ENCODE measurements at regions not wholly inside any gene's neighbourhood (a gene's known extent, or its start where the extent isn't known, plus 50 kb on each side); places are given as distances from the start of the nearest gene placed in this dataset.
"Not testable (repeated sequence)": the region's sequence is repeated elsewhere in the genome, so short reads cannot be mapped to it uniquely, and the experiment has no call there.

DNA sequence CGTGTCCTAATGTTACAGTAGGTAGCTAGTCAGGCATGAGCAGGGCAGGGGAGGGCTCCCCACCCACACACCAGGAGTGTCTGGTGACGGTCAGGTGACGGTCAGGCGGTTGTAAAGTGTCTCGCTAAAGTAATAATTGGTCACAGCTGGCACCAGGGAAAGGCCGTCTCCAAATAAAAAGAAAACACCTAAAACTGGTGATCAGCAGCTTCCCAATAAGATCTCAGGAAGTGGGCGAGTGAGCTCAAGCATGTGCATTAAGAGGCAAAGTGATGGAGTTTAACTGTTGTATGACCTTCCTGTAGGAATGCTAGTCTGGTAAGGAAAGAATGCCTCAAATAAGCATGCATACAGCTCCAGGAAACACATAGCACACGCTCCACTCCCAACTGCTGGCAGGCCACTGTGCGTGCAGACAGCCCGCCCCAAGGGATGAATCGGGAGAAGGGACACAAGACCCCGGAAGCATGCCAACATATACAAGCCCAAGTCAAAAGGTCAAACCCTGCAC is 177.1 kb downstream of the RNF144A start:
- no peaks in the 10 kb centered on the region for H3K36me3 ChIP-seq (ENCODE audit: control insufficient read depth, insufficient read depth, low read length)
- H3K4me3 ChIP-seq (ENCODE audit: insufficient read depth, low read depth, low read length, poor library complexity, severe bottlenecking): no peak overlapping the region
- DNase-seq: no peak
- peaks cover 4% of the 10 kb centered on the region for H3K4me1 ChIP-seq (ENCODE audit: control insufficient read depth, insufficient read depth, low read length, poor library complexity, severe bottlenecking)
- no peak overlapping the region for H3K27ac ChIP-seq (ENCODE audit: insufficient read depth, low read length, poor library complexity, severe bottlenecking)
- no peaks in the 10 kb centered on the region for H3K9me3 ChIP-seq (ENCODE audit: control insufficient read depth, low read length)
- H3K27me3 ChIP-seq (replicated peaks; ENCODE audit: control insufficient read depth, insufficient read depth, low read length, poor library complexity, severe bottlenecking): no peaks in the 10 kb centered on the region

DNA sequence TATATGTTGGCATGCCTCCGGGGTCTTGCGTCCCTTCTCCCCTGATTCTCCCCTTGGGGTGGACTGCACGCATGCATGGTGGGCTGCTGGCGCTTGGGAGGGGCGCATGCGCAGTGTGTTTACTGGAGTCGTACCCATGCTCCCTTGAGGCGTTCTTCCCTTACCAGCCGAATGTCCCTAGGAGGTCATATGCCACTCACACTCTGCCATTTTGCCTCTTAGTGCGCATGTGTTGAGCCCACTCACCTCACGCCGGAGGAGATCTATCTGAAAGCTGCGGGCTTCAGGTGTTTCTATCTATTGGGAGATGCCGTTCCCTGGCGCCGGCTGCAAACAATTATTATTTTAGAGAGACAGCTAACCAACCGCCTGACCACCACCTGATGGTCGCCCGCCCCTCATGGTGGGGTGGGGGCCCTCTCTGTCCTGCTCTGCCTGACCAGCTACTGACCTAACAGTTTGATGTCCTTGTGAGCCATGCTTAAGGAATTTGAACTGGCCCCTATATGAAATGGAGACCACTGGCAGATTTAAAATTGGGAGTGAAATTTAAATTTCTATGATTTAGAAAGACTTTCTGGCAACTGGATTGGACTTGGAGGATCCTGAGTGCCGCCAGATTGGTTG is 179.6 kb downstream of the RNF144A start:
- Histone ChIP-seq H3K27me3 (replicated peaks; ENCODE audit: control insufficient read depth, insufficient read depth, low read length, poor library complexity, severe bottlenecking) (no peaks in the 10 kb centered on the region), H3K27ac (ENCODE audit: insufficient read depth, low read length, poor library complexity, severe bottlenecking) (no peak overlapping the region), H3K4me1 (ENCODE audit: control insufficient read depth, insufficient read depth, low read length, poor library complexity, severe bottlenecking) (peaks cover 4% of the 10 kb centered on the region), H3K9me3 (ENCODE audit: control insufficient read depth, low read length) (no peaks in the 10 kb centered on the region), H3K4me3 (ENCODE audit: insufficient read depth, low read depth, low read length, poor library complexity, severe bottlenecking) (no peak overlapping the region), H3K36me3 (ENCODE audit: control insufficient read depth, insufficient read depth, low read length) (no peaks in the 10 kb centered on the region)
- no peak for DNase-seq

DNA sequence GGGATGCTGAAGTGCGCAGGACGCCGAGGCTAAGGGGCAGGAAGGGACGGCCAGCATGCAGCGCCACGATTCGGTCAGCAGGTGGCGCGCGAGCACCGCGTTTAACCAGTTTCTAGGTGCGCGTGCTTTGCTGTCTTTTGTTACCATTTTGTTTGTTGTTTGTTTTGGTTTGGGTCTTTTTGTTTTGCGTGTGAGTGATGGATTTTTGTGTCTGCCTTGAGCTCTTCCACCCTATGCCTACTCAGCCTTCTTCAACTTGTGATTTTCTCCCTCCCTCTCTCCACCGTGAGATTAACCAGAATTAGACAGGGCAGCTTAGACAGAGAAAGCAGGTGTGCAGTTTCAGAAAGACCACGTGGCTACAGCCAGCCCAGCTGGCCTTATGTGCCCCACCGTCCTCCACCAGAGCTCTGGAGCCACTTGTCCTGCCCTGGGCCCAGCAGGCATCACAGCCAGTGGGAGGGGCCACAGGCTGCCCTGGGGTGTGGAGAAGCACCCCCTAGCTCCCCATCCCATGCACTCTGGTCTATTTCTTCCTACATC is 180.2 kb downstream of the RNF144A start:
- Histone ChIP-seq H3K9me3 (ENCODE audit: control insufficient read depth, low read length) (no peaks in the 10 kb centered on the region), H3K27ac (ENCODE audit: insufficient read depth, low read length, poor library complexity, severe bottlenecking) (no peak overlapping the region), H3K27me3 (replicated peaks; ENCODE audit: control insufficient read depth, insufficient read depth, low read length, poor library complexity, severe bottlenecking) (no peaks in the 10 kb centered on the region), H3K4me3 (ENCODE audit: insufficient read depth, low read depth, low read length, poor library complexity, severe bottlenecking) (peak overlapping the region; percentile 33), H3K36me3 (ENCODE audit: control insufficient read depth, insufficient read depth, low read length) (no peaks in the 10 kb centered on the region), H3K4me1 (ENCODE audit: control insufficient read depth, insufficient read depth, low read length, poor library complexity, severe bottlenecking) (peaks cover 4% of the 10 kb centered on the region)
- DNase-seq: peak; percentile 37 to 58 (median 44)

DNA sequence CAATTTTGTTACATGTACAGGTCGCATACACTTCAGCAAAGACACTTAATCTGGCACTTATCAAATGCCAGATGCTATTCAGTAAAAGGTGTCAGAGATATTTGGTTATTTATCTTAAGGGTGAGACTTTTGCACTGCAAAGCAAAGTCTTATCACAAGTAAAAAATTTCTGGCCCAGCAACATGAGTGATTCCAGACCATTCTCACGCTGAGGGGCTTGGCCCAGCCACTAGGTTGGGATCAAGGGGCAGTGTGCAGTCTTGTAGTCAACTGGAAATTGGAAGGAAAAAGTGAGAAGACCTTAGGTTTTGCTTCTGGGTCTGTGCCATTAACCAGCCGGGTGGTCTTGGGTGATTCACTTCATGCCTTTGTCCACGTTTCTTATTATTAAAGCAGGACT is 181.6 kb downstream of the RNF144A start:
- Histone ChIP-seq H3K27me3 (replicated peaks; ENCODE audit: control insufficient read depth, insufficient read depth, low read length, poor library complexity, severe bottlenecking) (no peaks in the 10 kb centered on the region), H3K9me3 (ENCODE audit: control insufficient read depth, low read length) (no peaks in the 10 kb centered on the region), H3K36me3 (ENCODE audit: control insufficient read depth, insufficient read depth, low read length) (no peaks in the 10 kb centered on the region), H3K4me1 (ENCODE audit: control insufficient read depth, insufficient read depth, low read length, poor library complexity, severe bottlenecking) (peaks cover 4% of the 10 kb centered on the region), H3K27ac (ENCODE audit: insufficient read depth, low read length, poor library complexity, severe bottlenecking) (no peak overlapping the region), H3K4me3 (ENCODE audit: insufficient read depth, low read depth, low read length, poor library complexity, severe bottlenecking) (no peak overlapping the region)
- no peak for DNase-seq

DNA sequence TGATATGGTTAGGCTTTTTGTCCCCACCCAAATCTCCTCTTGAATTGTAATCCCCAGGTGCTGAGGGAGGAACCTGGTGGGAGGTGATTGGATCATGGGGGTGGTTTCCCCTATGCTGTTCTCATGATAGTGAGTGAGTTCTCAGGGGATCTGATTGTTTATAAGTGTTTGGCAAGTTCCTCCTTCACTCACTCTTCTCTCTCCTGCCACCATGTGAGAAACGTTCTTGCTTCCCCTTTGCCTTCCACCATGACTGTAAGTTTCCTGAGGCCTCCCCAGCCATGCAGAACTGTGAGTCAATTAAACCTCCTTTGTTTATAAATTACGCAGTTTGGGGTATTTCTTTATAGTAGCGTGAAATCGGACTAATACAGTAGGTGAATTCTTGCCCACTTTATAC is 182.5 kb downstream of the RNF144A start:
- not testable (repeated sequence) for H3K36me3 ChIP-seq (ENCODE audit: control insufficient read depth, insufficient read depth, low read length); H3K27me3 ChIP-seq (replicated peaks; ENCODE audit: control insufficient read depth, insufficient read depth, low read length, poor library complexity, severe bottlenecking); H3K4me3 ChIP-seq (ENCODE audit: insufficient read depth, low read depth, low read length, poor library complexity, severe bottlenecking); H3K27ac ChIP-seq (ENCODE audit: insufficient read depth, low read length, poor library complexity, severe bottlenecking); H3K4me1 ChIP-seq (ENCODE audit: control insufficient read depth, insufficient read depth, low read length, poor library complexity, severe bottlenecking); DNase-seq; H3K9me3 ChIP-seq (ENCODE audit: control insufficient read depth, low read length)

DNA sequence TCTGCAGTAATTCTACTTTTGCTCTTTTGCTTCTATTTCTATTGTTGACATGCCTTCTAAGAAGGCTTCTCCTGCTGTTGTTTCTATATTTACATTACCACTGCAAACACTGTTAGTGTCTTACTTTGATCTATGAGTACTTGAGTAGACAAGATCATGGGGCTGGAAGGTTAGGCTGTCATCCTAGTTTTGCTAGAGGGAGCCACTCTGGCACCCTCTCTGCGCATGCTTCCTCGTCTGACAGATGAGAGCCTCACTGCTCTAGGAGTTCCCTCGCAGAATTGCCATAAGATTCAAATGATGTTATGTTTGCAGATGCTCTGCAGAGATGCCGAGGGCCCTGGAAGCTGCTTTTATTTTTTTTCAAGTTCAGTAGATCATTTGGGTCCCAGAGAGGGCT is 185.6 kb downstream of the RNF144A start:
- no peak for DNase-seq
- Histone ChIP-seq H3K36me3 (ENCODE audit: control insufficient read depth, insufficient read depth, low read length) (no peaks in the 10 kb centered on the region), H3K27ac (ENCODE audit: insufficient read depth, low read length, poor library complexity, severe bottlenecking) (no peak overlapping the region), H3K9me3 (ENCODE audit: control insufficient read depth, low read length) (no peaks in the 10 kb centered on the region), H3K27me3 (replicated peaks; ENCODE audit: control insufficient read depth, insufficient read depth, low read length, poor library complexity, severe bottlenecking) (no peaks in the 10 kb centered on the region), H3K4me1 (ENCODE audit: control insufficient read depth, insufficient read depth, low read length, poor library complexity, severe bottlenecking) (no peaks in the 10 kb centered on the region), H3K4me3 (ENCODE audit: insufficient read depth, low read depth, low read length, poor library complexity, severe bottlenecking) (no peak overlapping the region)

DNA sequence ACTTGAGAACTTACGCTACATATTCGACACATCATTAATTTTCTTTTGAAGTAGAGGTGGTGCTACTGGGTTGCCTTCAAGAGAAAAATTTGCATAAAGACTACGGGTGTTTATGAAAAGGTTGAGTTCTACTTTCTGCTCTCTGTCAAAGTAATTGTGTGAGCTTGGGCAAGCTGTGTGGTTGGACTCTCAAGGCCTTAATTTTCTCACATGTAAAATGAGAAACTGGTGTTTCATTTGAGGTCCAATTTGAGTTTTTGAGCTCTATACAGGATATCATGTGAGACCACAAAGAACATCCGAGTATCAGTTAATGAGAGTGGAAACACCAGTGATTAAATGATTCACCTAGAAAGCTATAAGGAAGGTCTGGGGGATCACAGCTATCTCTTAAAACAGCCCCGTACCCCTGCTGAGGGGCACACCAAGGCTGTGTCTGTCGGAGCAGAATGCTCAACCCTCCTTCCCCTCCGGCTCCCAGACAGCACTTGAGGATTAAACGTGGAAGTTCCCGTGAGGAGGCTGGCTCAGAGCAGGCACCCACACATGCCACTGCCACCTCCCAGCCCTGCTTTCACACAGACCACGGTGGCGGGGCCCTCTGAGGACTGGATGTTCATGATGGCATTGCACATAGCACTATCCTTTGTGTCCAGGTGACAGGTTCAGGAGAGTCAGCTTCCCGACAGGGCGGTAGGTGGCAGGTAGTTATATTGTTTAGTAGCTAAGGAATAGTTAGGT is 191.8 kb downstream of the RNF144A start:
- DNase-seq: no peak
- Histone ChIP-seq H3K4me1 (ENCODE audit: control insufficient read depth, insufficient read depth, low read length, poor library complexity, severe bottlenecking) (no peaks in the 10 kb centered on the region), H3K4me3 (ENCODE audit: insufficient read depth, low read depth, low read length, poor library complexity, severe bottlenecking) (no peak overlapping the region), H3K27ac (ENCODE audit: insufficient read depth, low read length, poor library complexity, severe bottlenecking) (no peak overlapping the region), H3K36me3 (ENCODE audit: control insufficient read depth, insufficient read depth, low read length) (no peaks in the 10 kb centered on the region), H3K27me3 (replicated peaks; ENCODE audit: control insufficient read depth, insufficient read depth, low read length, poor library complexity, severe bottlenecking) (no peaks in the 10 kb centered on the region), H3K9me3 (ENCODE audit: control insufficient read depth, low read length) (no peaks in the 10 kb centered on the region)

DNA sequence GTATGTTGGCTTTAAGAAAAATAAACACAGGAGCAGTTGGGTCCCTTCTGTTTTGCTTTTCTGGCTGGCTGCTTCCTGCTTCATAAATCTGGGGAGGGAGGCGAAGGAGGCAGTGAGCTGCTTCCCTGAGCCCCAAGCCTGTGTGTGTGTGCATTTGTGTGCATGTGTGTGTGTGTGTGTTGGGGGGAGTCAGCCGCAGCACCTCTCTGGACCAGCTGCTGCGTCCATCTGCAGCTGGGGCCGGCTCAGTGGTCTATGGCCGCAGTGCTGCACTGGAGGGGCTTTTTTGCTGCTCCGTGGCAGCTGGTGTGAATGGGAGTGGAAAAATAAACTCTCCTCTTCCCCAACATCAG is 192.3 kb downstream of the RNF144A start:
- Histone ChIP-seq H3K27ac (ENCODE audit: insufficient read depth, low read length, poor library complexity, severe bottlenecking) (no peak overlapping the region), H3K27me3 (replicated peaks; ENCODE audit: control insufficient read depth, insufficient read depth, low read length, poor library complexity, severe bottlenecking) (no peaks in the 10 kb centered on the region), H3K4me3 (ENCODE audit: insufficient read depth, low read depth, low read length, poor library complexity, severe bottlenecking) (no peak overlapping the region), H3K36me3 (ENCODE audit: control insufficient read depth, insufficient read depth, low read length) (no peaks in the 10 kb centered on the region), H3K4me1 (ENCODE audit: control insufficient read depth, insufficient read depth, low read length, poor library complexity, severe bottlenecking) (no peaks in the 10 kb centered on the region), H3K9me3 (ENCODE audit: control insufficient read depth, low read length) (no peaks in the 10 kb centered on the region)
- DNase-seq: no peak

DNA sequence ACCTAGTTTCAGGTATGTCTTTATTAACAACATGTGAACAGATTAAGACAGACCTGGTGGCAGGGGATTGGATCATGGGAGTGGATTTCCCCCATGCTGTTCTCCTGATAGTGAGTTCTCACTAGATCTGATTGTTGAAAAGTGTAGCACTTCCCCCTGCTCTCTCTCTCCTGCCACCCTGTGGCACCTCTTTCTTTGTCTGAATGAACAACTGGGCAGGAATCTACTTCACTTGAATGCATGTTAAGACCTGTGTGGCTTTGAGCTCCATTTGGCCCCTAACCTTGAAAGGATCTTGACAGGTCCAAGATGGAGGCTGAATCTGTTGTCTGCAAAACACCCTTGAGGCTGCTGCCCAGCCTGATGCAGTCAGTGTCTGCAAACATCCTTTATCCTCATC is 194.4 kb downstream of the RNF144A start:
- H3K4me3 ChIP-seq (ENCODE audit: insufficient read depth, low read depth, low read length, poor library complexity, severe bottlenecking): no peak overlapping the region
- no peaks in the 10 kb centered on the region for H3K9me3 ChIP-seq (ENCODE audit: control insufficient read depth, low read length)
- no peaks in the 10 kb centered on the region for H3K27me3 ChIP-seq (replicated peaks; ENCODE audit: control insufficient read depth, insufficient read depth, low read length, poor library complexity, severe bottlenecking)
- no peak overlapping the region for H3K27ac ChIP-seq (ENCODE audit: insufficient read depth, low read length, poor library complexity, severe bottlenecking)
- no peaks in the 10 kb centered on the region for H3K36me3 ChIP-seq (ENCODE audit: control insufficient read depth, insufficient read depth, low read length)
- H3K4me1 ChIP-seq (ENCODE audit: control insufficient read depth, insufficient read depth, low read length, poor library complexity, severe bottlenecking): no peaks in the 10 kb centered on the region
- DNase-seq: no peak

DNA sequence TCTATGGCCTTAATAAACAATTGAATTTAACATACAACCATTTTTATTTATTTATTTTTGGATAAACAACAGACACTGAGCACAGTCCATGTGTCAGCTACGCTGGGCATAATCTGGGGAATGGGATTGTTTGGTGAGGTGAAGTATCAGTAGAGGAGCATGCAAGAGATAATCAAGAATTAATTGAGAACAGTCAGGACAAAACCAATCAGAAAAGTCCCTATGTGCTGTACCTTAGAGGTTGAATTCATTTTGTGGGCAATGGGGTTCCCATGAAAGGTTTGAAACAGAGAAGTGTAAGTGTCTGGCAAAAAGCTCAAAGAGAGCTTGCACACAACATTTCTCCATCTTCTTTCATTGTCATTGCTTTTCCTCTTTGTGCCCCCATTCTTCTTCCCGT is 198.2 kb downstream of the RNF144A start:
- no peaks in the 10 kb centered on the region for H3K36me3 ChIP-seq (ENCODE audit: control insufficient read depth, insufficient read depth, low read length)
- DNase-seq: no peak
- H3K4me1 ChIP-seq (ENCODE audit: control insufficient read depth, insufficient read depth, low read length, poor library complexity, severe bottlenecking): no peaks in the 10 kb centered on the region
- no peaks in the 10 kb centered on the region for H3K9me3 ChIP-seq (ENCODE audit: control insufficient read depth, low read length)
- H3K27ac ChIP-seq (ENCODE audit: insufficient read depth, low read length, poor library complexity, severe bottlenecking): no peak overlapping the region
- no peaks in the 10 kb centered on the region for H3K27me3 ChIP-seq (replicated peaks; ENCODE audit: control insufficient read depth, insufficient read depth, low read length, poor library complexity, severe bottlenecking)
- no peak overlapping the region for H3K4me3 ChIP-seq (ENCODE audit: insufficient read depth, low read depth, low read length, poor library complexity, severe bottlenecking)

Data from effector memory CD4-positive, alpha-beta T cell (primary cell).